Astrocyte of the spinal cord (primary cell): ENCODE measurements at regions not wholly inside any gene's neighbourhood (a gene's known extent, or its start where the extent isn't known, plus 50 kb on each side); places are given as distances from the start of the nearest gene placed in this dataset.

Experiments used
- DNase-seq: peaks from one replicate; pipeline ENCODE4 v3.0.0; 2011; ENCODE audit warnings: low read depth, low spot score
- H3K4me3 ChIP-seq: 2 replicates; pipeline ENCODE4 v1.5.1; 2011; ENCODE audit warnings: low read depth, mild to moderate bottlenecking, low read length, moderate library complexity
- in situ Hi-C: cut with HindIII; loops from 2 replicates; pipeline ENCODE4 v1.10.0; 2017; ENCODE audit warnings: low sequenced_read_pairs
- TF ChIP-seq, protein P1 (sequence below): IDR thresholded peaks from 2 replicates; pipeline ENCODE4 v1.5.1; 2012; ENCODE audit warnings: low read depth, mild to moderate bottlenecking, low read length, inconsistent platforms

DNA sequence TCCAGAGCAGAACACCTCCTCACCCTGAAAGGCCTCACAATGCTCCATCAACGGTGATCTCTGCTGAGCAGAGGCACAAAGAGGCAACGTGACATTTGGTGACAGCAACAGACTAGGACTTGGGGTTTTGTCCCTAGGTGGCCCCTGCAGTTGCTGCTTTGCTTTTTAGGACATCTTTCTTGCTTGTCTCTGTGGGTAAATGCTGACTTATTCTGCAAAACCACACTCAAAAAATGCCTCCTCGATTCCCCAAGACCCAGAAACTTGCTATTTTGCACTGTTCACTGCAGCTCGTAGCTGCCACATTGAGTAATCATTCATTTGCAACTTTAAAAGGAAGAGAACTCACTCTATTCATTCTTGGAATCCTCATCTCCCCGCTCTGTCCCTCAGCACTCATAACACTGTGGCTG lies 209.9 kb downstream of the LY86 start:
- no peak for DNase-seq
- no peak overlapping the region for H3K4me3 ChIP-seq
- TF ChIP-seq, protein P1, sequence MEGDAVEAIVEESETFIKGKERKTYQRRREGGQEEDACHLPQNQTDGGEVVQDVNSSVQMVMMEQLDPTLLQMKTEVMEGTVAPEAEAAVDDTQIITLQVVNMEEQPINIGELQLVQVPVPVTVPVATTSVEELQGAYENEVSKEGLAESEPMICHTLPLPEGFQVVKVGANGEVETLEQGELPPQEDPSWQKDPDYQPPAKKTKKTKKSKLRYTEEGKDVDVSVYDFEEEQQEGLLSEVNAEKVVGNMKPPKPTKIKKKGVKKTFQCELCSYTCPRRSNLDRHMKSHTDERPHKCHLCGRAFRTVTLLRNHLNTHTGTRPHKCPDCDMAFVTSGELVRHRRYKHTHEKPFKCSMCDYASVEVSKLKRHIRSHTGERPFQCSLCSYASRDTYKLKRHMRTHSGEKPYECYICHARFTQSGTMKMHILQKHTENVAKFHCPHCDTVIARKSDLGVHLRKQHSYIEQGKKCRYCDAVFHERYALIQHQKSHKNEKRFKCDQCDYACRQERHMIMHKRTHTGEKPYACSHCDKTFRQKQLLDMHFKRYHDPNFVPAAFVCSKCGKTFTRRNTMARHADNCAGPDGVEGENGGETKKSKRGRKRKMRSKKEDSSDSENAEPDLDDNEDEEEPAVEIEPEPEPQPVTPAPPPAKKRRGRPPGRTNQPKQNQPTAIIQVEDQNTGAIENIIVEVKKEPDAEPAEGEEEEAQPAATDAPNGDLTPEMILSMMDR: no peak
- in situ Hi-C loops: no loop called here

DNA sequence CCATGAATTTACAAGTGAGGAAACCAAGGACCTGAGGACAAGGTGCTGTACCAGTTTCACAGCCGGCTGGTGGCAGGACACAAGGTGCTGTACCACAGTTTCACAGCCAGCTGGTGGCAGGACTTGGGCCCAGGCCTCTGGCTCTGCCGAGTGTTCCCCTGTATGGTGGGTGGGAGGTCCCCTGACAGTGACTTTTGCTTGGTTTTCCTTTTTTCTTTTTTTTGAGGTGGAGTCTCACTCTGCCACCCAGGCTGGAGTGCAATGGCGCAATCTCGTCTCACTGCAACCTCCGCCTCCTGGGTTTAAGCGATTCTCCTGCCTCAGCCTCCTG lies 212.4 kb downstream of the LY86 start:
- in situ Hi-C loops: no loop called here
- no peak for DNase-seq

DNA sequence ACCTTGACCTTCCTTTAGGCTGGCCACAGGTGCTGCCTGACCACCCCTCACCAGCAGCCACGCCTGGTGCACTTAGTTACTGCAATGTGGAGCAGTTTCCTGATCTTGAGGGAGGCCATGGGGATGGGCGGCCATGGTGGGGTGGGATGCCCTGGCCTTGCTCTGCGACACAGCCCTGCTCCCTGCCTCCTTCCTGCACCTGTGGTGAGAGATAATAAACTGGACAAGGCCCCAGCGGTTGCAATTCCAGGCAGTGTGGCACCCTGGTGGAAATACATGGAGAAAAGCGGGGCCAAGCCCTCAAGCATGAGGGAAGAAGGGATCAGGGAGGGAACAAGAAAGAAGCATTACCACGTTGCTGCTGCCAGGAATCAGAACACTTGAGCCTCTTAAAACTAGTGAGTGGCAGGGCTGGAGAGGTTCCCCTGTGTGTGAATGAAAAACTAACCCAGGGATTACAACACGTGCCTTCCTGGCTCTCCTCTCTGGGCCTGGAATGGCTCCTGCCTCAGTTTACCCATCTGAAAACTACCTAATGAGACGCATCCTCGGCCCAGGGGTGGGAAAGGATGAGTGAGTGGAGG lies 213.2 kb downstream of the LY86 start:
- in situ Hi-C loops: no loop called here
- TF ChIP-seq, protein P1: no peak
- no peak overlapping the region for H3K4me3 ChIP-seq
- no peak for DNase-seq

More for the DNA sequence above, 212.4 kb downstream of the LY86 start:
- TF ChIP-seq, protein P1: no peak
- no peak overlapping the region for H3K4me3 ChIP-seq

DNA sequence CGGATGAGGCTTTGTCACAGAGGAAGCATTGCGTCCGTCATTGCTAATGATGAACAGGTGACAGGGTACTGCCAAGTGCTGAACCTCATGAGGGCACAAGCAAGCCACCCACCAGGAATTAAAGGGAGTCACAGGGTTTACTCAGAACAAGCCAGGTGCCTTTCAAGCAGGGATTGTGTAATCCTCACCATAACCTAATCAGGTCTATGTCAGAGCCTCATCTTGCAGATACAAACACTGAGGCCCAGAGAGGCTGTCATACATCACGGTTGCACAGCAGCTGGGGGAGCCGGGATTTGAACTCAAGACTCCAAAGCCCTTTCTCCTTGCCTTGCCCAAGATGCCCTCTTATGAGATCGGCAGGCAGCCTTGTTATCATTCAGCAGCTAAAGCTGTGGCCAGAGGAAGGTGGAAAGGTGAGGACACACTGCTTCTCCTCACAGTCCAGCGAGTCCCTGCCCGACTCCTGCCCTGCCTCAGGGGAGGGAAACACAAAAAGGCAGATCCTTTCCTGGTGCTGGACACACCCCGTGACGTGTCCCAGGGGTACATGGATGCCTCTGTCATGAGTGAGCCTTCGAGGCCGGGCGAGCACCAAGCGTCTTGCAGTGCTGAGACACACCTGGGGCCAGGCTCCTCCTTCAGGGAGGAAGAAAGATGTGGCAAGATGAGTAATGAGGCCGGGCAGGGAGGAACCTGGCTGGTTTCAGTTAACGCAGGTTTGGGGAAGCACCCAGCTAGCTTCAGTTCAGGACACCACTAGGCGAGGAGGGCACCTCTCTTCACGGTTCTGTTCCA lies 214.9 kb downstream of the LY86 start:
- TF ChIP-seq, protein P1: no peak
- no peak for DNase-seq
- in situ Hi-C loops: no loop called here
- no peak overlapping the region for H3K4me3 ChIP-seq

DNA sequence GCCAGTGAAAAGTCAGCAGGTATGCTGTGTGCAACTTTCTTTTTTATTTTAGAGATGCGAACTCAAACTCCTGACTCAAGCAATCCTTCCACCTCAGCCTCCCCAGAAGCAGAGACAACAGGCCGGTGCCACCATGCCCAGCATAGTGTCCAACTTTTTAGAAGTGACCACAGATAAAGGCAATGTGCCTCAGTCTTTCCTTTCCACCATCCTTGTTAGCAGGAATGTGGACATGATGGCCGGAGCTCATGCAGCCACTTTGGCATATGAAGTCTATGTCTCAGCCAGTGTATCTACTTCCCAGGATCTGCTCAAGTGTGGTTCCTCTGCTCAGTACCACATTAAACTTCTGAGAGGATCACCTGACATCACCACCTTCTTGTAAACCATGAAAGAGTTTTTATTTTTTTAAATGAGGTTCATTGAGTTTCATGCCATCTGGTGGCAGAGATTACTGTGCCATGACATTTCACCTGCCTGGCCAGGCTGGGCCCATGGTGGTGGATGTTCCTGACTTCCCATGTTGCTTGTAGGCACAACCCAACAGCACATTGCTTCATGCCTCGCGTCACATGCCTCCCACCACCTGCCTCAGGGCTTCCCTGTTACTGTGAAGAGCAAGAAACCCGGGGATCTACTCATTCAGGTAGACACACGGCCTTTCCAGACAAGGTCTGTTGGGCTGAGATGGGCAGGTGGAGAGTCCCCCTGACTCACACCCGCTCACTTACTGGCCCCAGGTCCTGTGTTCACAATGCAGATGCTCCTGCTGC lies 216.5 kb downstream of the LY86 start:
- no peak for DNase-seq
- in situ Hi-C loops: no loop called here
- TF ChIP-seq, protein P1: no peak
- H3K4me3 ChIP-seq: no peak overlapping the region

DNA sequence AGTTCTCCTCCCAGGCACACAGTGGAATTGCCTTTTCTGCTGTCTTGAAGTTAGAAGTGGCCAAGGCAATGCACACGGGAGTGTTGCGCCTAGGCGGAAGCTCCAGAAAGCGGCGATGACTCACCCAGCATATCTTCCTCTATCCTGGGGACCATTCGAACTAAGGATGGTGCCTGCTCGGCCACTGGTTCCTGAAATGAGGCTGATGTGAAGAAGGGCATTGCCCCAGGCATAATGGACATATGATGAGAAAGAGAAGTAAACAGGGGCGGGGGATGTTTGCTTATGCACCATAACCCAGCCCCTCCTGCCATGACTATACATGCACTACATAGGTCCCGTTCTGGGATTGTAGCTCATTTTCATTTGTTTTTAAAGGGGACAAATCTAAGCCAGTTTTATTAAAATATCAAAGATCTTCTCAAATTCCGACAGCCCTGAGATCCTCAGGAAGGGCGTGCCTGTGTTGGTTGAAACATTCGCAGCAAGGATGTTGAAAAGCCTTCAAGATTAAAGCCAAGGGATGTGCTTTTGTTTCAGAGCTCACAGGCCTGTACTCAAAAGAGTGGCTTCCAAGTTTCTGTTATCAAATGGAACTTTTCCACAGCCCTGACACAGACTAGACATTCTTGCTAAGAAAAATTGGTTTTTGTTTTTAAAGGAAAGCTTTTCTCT lies 218.5 kb downstream of the LY86 start:
- TF ChIP-seq, protein P1: no peak
- in situ Hi-C loops: no loop called here
- no peak overlapping the region for H3K4me3 ChIP-seq
- no peak for DNase-seq
